ENCODE measurements at regions not wholly inside any gene's neighbourhood (a gene's known extent, or its start where the extent isn't known, plus 50 kb on each side); places are given as distances from the start of the nearest gene placed in this dataset.

- H3K27me3 ChIP-seq (ENCODE audit: low read length): no peaks in the 10 kb centered on the region
- H3K4me3 ChIP-seq (ENCODE audit: insufficient read depth, low read length, poor library complexity, severe bottlenecking): no peak overlapping the region
- H4K20me1 ChIP-seq (ENCODE audit: low read depth, low read length): no peaks in the 10 kb centered on the region
- TF ChIP-seq EZH2phosphoT487 (conservative IDR thresholded peaks at IDR 0.05; ENCODE audit: low read length) (no peak), CTCF (IDR thresholded peaks at IDR 0.05; ENCODE audit: insufficient read depth, low read length, poor library complexity, severe bottlenecking) (no peak)
- H2AFZ ChIP-seq (ENCODE audit: low read depth, low read length, severe bottlenecking): no peak overlapping the region
- H3F3A ChIP-seq (ENCODE audit: insufficient read depth): no peaks in the 10 kb centered on the region
- no peak overlapping the region for H3K27ac ChIP-seq (ENCODE audit: low read depth, low read length)
- no peaks in the 10 kb centered on the region; the same call in 1 of the 2 replicates for H3K9me3 ChIP-seq (ENCODE audit: insufficient read depth, low read length)
- no peak overlapping the region for H3K9ac ChIP-seq (ENCODE audit: low read length)
- H3K4me2 ChIP-seq (ENCODE audit: low read depth, low read length, poor library complexity, severe bottlenecking): no peak overlapping the region
- no peaks in the 10 kb centered on the region for H3K79me2 ChIP-seq (ENCODE audit: insufficient read depth, low read length)
- no peaks in the 10 kb centered on the region for H3K36me3 ChIP-seq (ENCODE audit: low read length)
- H3K9me2 ChIP-seq (replicated peaks; ENCODE audit: insufficient read depth, low read length): no peaks in the 10 kb centered on the region
Measured at GRCh38 chr11:92739491-92739890, 230.0 kb upstream of the MTNR1B start.

- no peaks in the 10 kb centered on the region for H3F3A ChIP-seq (ENCODE audit: insufficient read depth)
- no peaks in the 10 kb centered on the region for H3K36me3 ChIP-seq (ENCODE audit: low read length)
- no peaks in the 10 kb centered on the region for H4K20me1 ChIP-seq (ENCODE audit: low read depth, low read length)
- H3K9ac ChIP-seq (ENCODE audit: low read length): no peak overlapping the region
- H3K9me2 ChIP-seq (replicated peaks; ENCODE audit: insufficient read depth, low read length): no peaks in the 10 kb centered on the region
- H3K4me2 ChIP-seq (ENCODE audit: low read depth, low read length, poor library complexity, severe bottlenecking): no peak overlapping the region
- H3K9me3 ChIP-seq (ENCODE audit: insufficient read depth, low read length): no peaks in the 10 kb centered on the region; the same call in 1 of the 2 replicates
- H3K27ac ChIP-seq (ENCODE audit: low read depth, low read length): no peak overlapping the region
- no peak overlapping the region for H2AFZ ChIP-seq (ENCODE audit: low read depth, low read length, severe bottlenecking)
- no peaks in the 10 kb centered on the region for H3K27me3 ChIP-seq (ENCODE audit: low read length)
- no peak for TF ChIP-seq CTCF (IDR thresholded peaks at IDR 0.05; ENCODE audit: insufficient read depth, low read length, poor library complexity, severe bottlenecking)
- TF ChIP-seq EZH2phosphoT487 (conservative IDR thresholded peaks at IDR 0.05; ENCODE audit: low read length): no peak
- no peaks in the 10 kb centered on the region for H3K79me2 ChIP-seq (ENCODE audit: insufficient read depth, low read length)
- no peak overlapping the region for H3K4me3 ChIP-seq (ENCODE audit: insufficient read depth, low read length, poor library complexity, severe bottlenecking)
Measured at GRCh38 chr11:92740276-92740675, 229.2 kb upstream of the MTNR1B start.

- Histone ChIP-seq H3K27ac (ENCODE audit: low read depth, low read length) (no peak overlapping the region), H2AFZ (ENCODE audit: low read depth, low read length, severe bottlenecking) (no peak overlapping the region), H3F3A (ENCODE audit: insufficient read depth) (no peaks in the 10 kb centered on the region), H3K36me3 (ENCODE audit: low read length) (no peaks in the 10 kb centered on the region), H3K4me2 (ENCODE audit: low read depth, low read length, poor library complexity, severe bottlenecking) (no peak overlapping the region), H3K27me3 (ENCODE audit: low read length) (no peaks in the 10 kb centered on the region), H3K4me3 (ENCODE audit: insufficient read depth, low read length, poor library complexity, severe bottlenecking) (no peak overlapping the region), H3K79me2 (ENCODE audit: insufficient read depth, low read length) (no peaks in the 10 kb centered on the region), H3K9ac (ENCODE audit: low read length) (no peak overlapping the region), H3K9me2 (replicated peaks; ENCODE audit: insufficient read depth, low read length) (no peaks in the 10 kb centered on the region), H3K9me3 (ENCODE audit: insufficient read depth, low read length) (no peaks in the 10 kb centered on the region; the same call in 1 of the 2 replicates), H4K20me1 (ENCODE audit: low read depth, low read length) (no peaks in the 10 kb centered on the region)
- no peak for TF ChIP-seq EZH2phosphoT487 (conservative IDR thresholded peaks at IDR 0.05; ENCODE audit: low read length)
- no peak for TF ChIP-seq CTCF (IDR thresholded peaks at IDR 0.05; ENCODE audit: insufficient read depth, low read length, poor library complexity, severe bottlenecking)
Measured at GRCh38 chr11:92744929-92745585, 224.4 kb upstream of the MTNR1B start.

Measured in SU-DHL-6 (cell line).